GM18868 (cell line): ENCODE measurements at regions not wholly inside any gene's neighbourhood (a gene's known extent, or its start where the extent isn't known, plus 50 kb on each side); places are given as distances from the start of the nearest gene placed in this dataset.

Experiments
- ATAC-seq: cut with Tn5 transposase; IDR thresholded peaks from one replicate; pipeline ENCODE4 v1.9.1; 2021; ENCODE audit warnings: mild to moderate bottlenecking, moderate library complexity; ENCODE audit not compliant: unreplicated experiment

DNA sequence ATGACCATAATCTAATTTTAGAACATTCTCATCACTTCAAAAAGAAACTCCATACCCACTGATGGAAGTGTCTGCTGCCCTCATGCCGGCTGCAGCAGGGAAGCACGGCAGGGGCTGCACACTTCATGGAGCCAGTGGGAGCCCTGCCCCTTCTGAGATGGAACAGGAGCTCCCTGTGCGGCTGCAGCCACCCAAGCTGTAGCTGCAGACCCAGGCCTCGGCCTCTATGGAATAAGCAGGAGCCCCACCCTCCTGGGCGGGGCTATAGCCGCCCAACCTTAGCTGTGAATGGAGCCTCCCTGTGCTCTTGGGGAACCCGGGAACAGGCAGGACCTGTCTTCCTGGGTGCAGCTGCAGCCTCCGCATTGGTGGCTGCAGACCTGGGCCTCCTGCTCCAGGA is 128.5 kb downstream of the NUDT12 start:
- no peak for ATAC-seq

GRCh38 chr5:103433211-103433610 is 129.4 kb downstream of the NUDT12 start:
- ATAC-seq = no peak

GRCh38 chr5:103428923-103429322 is 133.7 kb downstream of the NUDT12 start:
- no peak for ATAC-seq

- ATAC-seq = no peak
These were observed 134.1 kb downstream of the NUDT12 start for GRCh38 chr5:103428411-103428871.

DNA sequence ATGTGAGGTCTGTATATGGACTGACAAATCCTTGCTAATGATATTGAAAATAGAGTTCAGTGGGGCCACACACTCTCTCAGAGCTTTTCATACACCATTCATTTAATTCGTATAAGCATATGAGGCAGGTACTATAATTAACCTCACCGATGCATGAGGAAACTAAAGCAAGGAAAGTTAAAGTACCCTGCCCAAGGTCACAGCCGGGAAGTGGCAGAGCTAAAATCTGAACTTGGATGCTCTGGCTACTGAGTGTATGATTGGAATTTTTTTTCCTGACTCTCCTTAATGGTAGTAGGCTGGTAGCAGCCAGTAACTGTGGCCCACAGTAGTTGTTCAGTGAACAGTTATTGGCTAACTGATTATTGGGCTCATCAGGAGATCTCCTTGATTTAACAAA is 135.3 kb downstream of the NUDT12 start:
- ATAC-seq = no peak

GRCh38 chr5:103425686-103426454 is 136.7 kb downstream of the NUDT12 start:
- no peak for ATAC-seq

GRCh38 chr5:103424453-103425205 is 138.0 kb downstream of the NUDT12 start:
- peak; percentile 73 for ATAC-seq

DNA sequence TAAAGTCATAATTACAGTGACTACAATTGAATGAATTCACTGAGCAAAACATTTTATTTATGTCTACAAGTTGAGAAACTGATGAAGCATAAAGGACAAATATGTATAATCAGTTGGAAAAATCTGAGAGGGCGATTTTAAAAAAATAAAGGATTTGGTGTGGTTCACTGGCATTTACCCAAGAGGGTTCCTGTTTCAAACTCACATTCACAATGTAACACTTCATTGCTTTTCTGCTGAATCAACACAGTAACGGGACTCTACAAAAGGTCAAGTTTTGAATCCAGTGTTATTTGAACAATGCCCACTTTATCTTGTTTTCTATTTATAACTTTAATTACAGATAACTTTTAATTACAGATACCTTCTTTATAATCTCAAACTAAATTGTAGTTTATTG is 138.6 kb downstream of the NUDT12 start:
- peak; percentile 43 for ATAC-seq

DNA sequence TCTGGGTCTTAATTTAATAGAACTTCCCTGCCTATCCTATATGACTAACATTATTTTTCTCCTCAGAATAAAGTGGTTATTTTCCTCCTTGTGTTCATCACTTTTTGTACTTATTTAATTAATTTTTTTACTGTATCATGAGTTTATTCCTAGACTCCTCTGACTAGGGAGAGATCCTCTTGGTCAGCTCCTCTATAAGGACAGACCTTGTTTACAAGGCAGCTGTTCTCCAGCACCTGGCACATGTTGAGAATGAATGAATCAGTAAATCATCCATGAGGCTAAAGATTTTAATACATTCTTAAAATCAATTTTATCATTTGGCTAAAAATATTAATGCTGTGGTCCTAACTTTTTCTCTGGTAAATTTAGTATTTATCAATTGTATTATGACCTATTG is 139.8 kb downstream of the NUDT12 start:
- ATAC-seq = no peak

- ATAC-seq = no peak
These were observed 148.0 kb downstream of the NUDT12 start for GRCh38 chr5:103414604-103415003.

GRCh38 chr5:103411711-103412110 is 150.9 kb downstream of the NUDT12 start:
- ATAC-seq = no peak

- ATAC-seq = peak; percentile 44
These were observed 151.6 kb downstream of the MACIR start for GRCh38 chr5:103410172-103410571.

DNA sequence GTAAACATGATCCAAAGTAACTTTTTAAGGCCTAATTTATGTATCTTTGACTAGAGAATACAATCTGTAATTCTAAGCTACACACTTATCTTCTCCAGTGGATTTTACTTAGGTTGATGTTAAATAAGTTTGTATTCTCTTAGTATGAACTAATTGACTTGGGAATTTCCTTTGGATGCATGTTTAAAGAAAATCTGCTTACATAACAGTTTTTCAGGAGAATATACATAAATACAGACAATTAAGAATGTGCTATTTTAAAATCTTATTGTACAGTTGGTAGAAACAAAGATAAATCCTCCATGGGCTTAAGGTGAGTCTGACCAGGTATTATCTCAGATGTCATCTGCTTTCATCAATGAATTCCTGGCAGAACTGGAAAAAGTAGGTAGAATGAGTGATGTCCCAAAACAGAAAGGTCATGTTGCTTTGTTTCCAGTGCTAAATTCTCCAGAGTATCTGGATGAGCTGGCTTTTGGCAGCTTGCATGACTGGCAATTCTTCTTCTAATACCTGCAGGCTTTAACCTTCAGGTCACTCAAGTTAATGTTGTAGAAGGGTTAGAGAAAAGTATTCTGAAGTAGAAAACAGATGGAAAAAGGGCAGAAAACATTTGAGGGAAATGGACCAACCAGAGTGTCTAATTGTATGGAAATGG is 150.6 kb downstream of the MACIR start:
- no peak for ATAC-seq

- no peak for ATAC-seq
These were observed 149.8 kb downstream of the MACIR start for GRCh38 chr5:103408408-103408807.

DNA sequence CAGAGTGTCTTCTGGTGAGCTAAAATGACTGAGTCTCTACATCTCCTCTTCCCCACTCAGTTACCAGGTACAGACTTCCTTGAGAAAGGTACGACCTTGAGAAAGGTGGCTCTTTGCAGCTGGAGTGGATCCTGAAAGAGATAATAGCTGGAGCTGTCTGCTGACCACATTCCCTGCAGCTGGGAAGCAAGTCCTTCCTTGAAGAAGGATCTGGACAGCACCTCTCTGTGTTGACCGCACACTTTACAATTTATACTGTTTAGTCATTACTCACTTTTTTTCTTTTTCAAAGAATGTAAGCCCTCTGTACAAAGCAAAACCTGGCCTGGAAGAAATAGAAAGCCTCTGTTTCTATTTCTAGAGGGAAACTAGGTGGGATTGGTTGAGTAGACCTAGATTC is 148.8 kb downstream of the MACIR start:
- no peak for ATAC-seq

GRCh38 chr5:103404483-103404882 is 145.9 kb downstream of the MACIR start:
- no peak for ATAC-seq

- no peak for ATAC-seq
These were observed 144.3 kb downstream of the MACIR start for GRCh38 chr5:103402851-103403250.

GRCh38 chr5:103397739-103398581 is 139.4 kb downstream of the MACIR start:
- ATAC-seq = no peak

DNA sequence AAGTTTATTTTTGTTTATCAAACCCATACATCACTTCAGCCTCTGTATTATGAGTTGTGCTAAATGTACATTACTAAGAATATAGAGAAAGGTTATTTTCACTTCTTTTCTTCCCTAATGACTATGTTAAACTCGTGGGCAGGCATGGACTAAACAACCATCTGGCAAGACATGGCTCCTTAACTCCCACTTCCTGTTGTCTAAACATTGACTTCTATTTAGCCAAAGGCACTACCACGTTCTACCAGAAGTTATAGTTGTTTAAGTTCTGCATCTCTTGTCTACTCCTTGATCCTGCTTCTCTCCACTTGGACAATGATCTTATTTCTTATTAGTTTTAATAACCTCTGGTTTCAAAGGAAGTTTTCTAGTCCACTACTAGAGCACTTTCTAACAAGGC is 136.1 kb downstream of the MACIR start:
- ATAC-seq = no peak

DNA sequence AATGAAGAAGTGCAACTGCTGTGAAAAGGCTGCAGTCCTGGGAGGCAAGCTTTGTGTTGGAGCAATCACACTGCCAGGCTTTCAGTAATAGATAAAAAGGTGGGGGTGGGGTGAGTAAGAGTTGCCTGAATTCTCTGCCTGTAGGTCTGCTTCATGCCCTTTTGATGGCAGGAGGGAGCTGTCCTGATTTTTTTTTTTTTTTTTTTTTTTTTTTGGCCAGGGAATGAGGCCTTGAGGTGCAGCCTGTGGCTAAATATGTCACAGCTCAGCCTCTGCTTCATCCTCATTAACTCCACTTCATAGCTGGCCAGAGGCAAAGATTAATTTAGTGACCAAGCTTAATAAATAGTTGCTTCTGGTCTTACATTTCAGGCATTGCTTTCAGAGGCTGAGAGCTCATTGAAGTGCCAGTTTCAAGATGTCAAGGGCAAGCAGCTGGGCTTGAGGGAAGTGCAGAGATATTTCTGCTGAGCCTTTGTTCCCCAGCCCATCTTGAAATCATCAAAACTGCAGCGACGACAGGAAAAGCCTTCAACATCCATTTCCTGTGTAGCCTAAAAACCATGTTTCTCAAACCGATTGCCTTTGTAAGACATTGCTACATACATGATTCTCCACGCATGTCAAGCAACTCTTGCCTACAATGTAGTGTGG is 134.7 kb downstream of the MACIR start:
- no peak for ATAC-seq
